ENCODE measurements at regions not wholly inside any gene's neighbourhood (a gene's known extent, or its start where the extent isn't known, plus 50 kb on each side); places are given as distances from the start of the nearest gene placed in this dataset.

GRCh38 chr6:156082012-156082411 lies 626.4 kb upstream of the NOX3 start:
- Histone ChIP-seq H3K4me3 (ENCODE audit: low read depth, low read length) (no peak overlapping the region), H3K36me3 (ENCODE audit: control insufficient read depth, insufficient read depth, low read length) (no peaks in the 10 kb centered on the region), H3K4me1 (ENCODE audit: control insufficient read depth, insufficient read depth, low read length, poor library complexity, severe bottlenecking) (no peaks in the 10 kb centered on the region), H3K27ac (ENCODE audit: insufficient read depth, low read length, poor library complexity, severe bottlenecking) (no peak overlapping the region), H3K27me3 (ENCODE audit: control insufficient read depth, insufficient read depth, low read length) (no peaks in the 10 kb centered on the region), H3K9me3 (ENCODE audit: control insufficient read depth in 2 of 2, low read length in 2 of 2) (peaks cover 0 to 4% of the 10 kb centered on the region in 2 experiments)
- Mint-ChIP-seq H3K9me3 (peaks cover 2 to 13% (median 3%) of the 10 kb centered on the region in 7 donors), H3K4me1 (no peaks in the 10 kb centered on the region), H3K4me3 (no peak overlapping the region), H3K27me3 (no peaks in the 10 kb centered on the region), H3K36me3 (no peaks in the 10 kb centered on the region), H3K27ac (no peak overlapping the region)
- ATAC-seq (ENCODE audit: low read depth in 2 of 2) (no peak), DNase-seq (no peak)

GRCh38 chr6:156080371-156080770 lies 624.7 kb upstream of the NOX3 start:
- H3K27ac Mint-ChIP-seq, result no peak overlapping the region
- no peak overlapping the region for H3K4me3 ChIP-seq (ENCODE audit: low read depth, low read length)
- ATAC-seq (ENCODE audit: low read depth in 2 of 2), result no peak
- H3K4me3 Mint-ChIP-seq, result no peak overlapping the region
- H3K4me1 Mint-ChIP-seq, result no peaks in the 10 kb centered on the region
- no peak for DNase-seq
- no peak overlapping the region for H3K27ac ChIP-seq (ENCODE audit: insufficient read depth, low read length, poor library complexity, severe bottlenecking)
- no peaks in the 10 kb centered on the region for H3K4me1 ChIP-seq (ENCODE audit: control insufficient read depth, insufficient read depth, low read length, poor library complexity, severe bottlenecking)
- H3K9me3 Mint-ChIP-seq, result peaks cover 0 to 9% (median 2%) of the 10 kb centered on the region in 7 donors
- H3K36me3 ChIP-seq (ENCODE audit: control insufficient read depth, insufficient read depth, low read length), result no peaks in the 10 kb centered on the region
- H3K27me3 ChIP-seq (ENCODE audit: control insufficient read depth, insufficient read depth, low read length), result no peaks in the 10 kb centered on the region
- H3K36me3 Mint-ChIP-seq, result no peaks in the 10 kb centered on the region
- no peaks in the 10 kb centered on the region for H3K9me3 ChIP-seq (ENCODE audit: control insufficient read depth in 2 of 2, low read length in 2 of 2)
- no peaks in the 10 kb centered on the region for H3K27me3 Mint-ChIP-seq

GRCh38 chr6:156068881-156069280 lies 613.2 kb upstream of the NOX3 start:
- peak in 1 of 3 donors; percentile 5 for DNase-seq
- no peaks in the 10 kb centered on the region for H3K9me3 ChIP-seq (ENCODE audit: control insufficient read depth in 2 of 2, low read length in 2 of 2)
- Mint-ChIP-seq H3K4me1 (no peaks in the 10 kb centered on the region), H3K4me3 (no peak overlapping the region), H3K27ac (no peak overlapping the region), H3K27me3 (no peaks in the 10 kb centered on the region), H3K9me3 (no peaks in the 10 kb centered on the region), H3K36me3 (no peaks in the 10 kb centered on the region)
- no peak overlapping the region for H3K27ac ChIP-seq (ENCODE audit: insufficient read depth, low read length, poor library complexity, severe bottlenecking)
- H3K27me3 ChIP-seq (ENCODE audit: control insufficient read depth, insufficient read depth, low read length), result no peaks in the 10 kb centered on the region
- H3K36me3 ChIP-seq (ENCODE audit: control insufficient read depth, insufficient read depth, low read length), result no peaks in the 10 kb centered on the region
- no peak overlapping the region for H3K4me3 ChIP-seq (ENCODE audit: low read depth, low read length)
- no peaks in the 10 kb centered on the region for H3K4me1 ChIP-seq (ENCODE audit: control insufficient read depth, insufficient read depth, low read length, poor library complexity, severe bottlenecking)
- ATAC-seq (ENCODE audit: low read depth in 2 of 2), result no peak

GRCh38 chr6:156065849-156066248 lies 610.2 kb upstream of the NOX3 start:
- H3K4me1 Mint-ChIP-seq, result no peaks in the 10 kb centered on the region
- no peak overlapping the region for H3K27ac ChIP-seq (ENCODE audit: insufficient read depth, low read length, poor library complexity, severe bottlenecking)
- no peak overlapping the region for H3K27ac Mint-ChIP-seq
- H3K9me3 ChIP-seq (ENCODE audit: control insufficient read depth in 2 of 2, low read length in 2 of 2), result no peaks in the 10 kb centered on the region
- H3K36me3 ChIP-seq (ENCODE audit: control insufficient read depth, insufficient read depth, low read length), result no peaks in the 10 kb centered on the region
- no peak for DNase-seq
- no peak for ATAC-seq (ENCODE audit: low read depth in 2 of 2)
- no peak overlapping the region for H3K4me3 ChIP-seq (ENCODE audit: low read depth, low read length)
- H3K27me3 Mint-ChIP-seq, result no peaks in the 10 kb centered on the region
- no peaks in the 10 kb centered on the region for H3K9me3 Mint-ChIP-seq
- no peaks in the 10 kb centered on the region for H3K36me3 Mint-ChIP-seq
- no peaks in the 10 kb centered on the region for H3K4me1 ChIP-seq (ENCODE audit: control insufficient read depth, insufficient read depth, low read length, poor library complexity, severe bottlenecking)
- H3K27me3 ChIP-seq (ENCODE audit: control insufficient read depth, insufficient read depth, low read length), result no peaks in the 10 kb centered on the region
- H3K4me3 Mint-ChIP-seq, result no peak overlapping the region

- Histone ChIP-seq H3K4me1 (ENCODE audit: control insufficient read depth, insufficient read depth, low read length, poor library complexity, severe bottlenecking) (no peaks in the 10 kb centered on the region), H3K27me3 (ENCODE audit: control insufficient read depth, insufficient read depth, low read length) (no peaks in the 10 kb centered on the region), H3K9me3 (ENCODE audit: control insufficient read depth in 2 of 2, low read length in 2 of 2) (no peaks in the 10 kb centered on the region), H3K27ac (ENCODE audit: insufficient read depth, low read length, poor library complexity, severe bottlenecking) (no peak overlapping the region), H3K4me3 (ENCODE audit: low read depth, low read length) (no peak overlapping the region), H3K36me3 (ENCODE audit: control insufficient read depth, insufficient read depth, low read length) (no peaks in the 10 kb centered on the region)
- Mint-ChIP-seq H3K27me3 (no peaks in the 10 kb centered on the region), H3K9me3 (peaks cover 0 to 7% (median 1%) of the 10 kb centered on the region in 7 donors), H3K4me1 (peaks cover 0 to 5% (median 0%) of the 10 kb centered on the region in 4 donors), H3K36me3 (no peaks in the 10 kb centered on the region), H3K27ac (no peak overlapping the region), H3K4me3 (no peak overlapping the region)
- ATAC-seq (ENCODE audit: low read depth in 2 of 2) (no peak), DNase-seq (no peak)
These were observed 606.5 kb upstream of the NOX3 start for GRCh38 chr6:156062091-156062563.

- ATAC-seq (ENCODE audit: low read depth in 2 of 2), result no peak
- Mint-ChIP-seq H3K27ac (no peak overlapping the region), H3K9me3 (peaks cover 0 to 10% (median 4%) of the 10 kb centered on the region in 7 donors)
These were observed 605.8 kb upstream of the NOX3 start for GRCh38 chr6:156061465-156061864.

GRCh38 chr6:156060013-156060412 lies 604.4 kb upstream of the NOX3 start:
- Histone ChIP-seq H3K36me3 (ENCODE audit: control insufficient read depth, insufficient read depth, low read length) (no peaks in the 10 kb centered on the region), H3K9me3 (ENCODE audit: control insufficient read depth in 2 of 2, low read length in 2 of 2) (no peaks in the 10 kb centered on the region), H3K4me1 (ENCODE audit: control insufficient read depth, insufficient read depth, low read length, poor library complexity, severe bottlenecking) (no peaks in the 10 kb centered on the region), H3K27ac (ENCODE audit: insufficient read depth, low read length, poor library complexity, severe bottlenecking) (no peak overlapping the region), H3K27me3 (ENCODE audit: control insufficient read depth, insufficient read depth, low read length) (no peaks in the 10 kb centered on the region), H3K4me3 (ENCODE audit: low read depth, low read length) (no peak overlapping the region)
- no peak overlapping the region for H3K27ac Mint-ChIP-seq
- DNase-seq, result peak in 2 of 3 donors; percentile 0 to 19
- H3K4me1 Mint-ChIP-seq, result peaks cover 0 to 5% (median 0%) of the 10 kb centered on the region in 4 donors
- no peaks in the 10 kb centered on the region for H3K36me3 Mint-ChIP-seq
- H3K27me3 Mint-ChIP-seq, result no peaks in the 10 kb centered on the region
- H3K4me3 Mint-ChIP-seq, result no peak overlapping the region
- peak in 1 of 2 donors; percentile 52 for ATAC-seq (ENCODE audit: low read depth in 2 of 2)
- H3K9me3 Mint-ChIP-seq, result peaks cover 0 to 10% (median 4%) of the 10 kb centered on the region in 7 donors

More at GRCh38 chr6:156061465-156061864, 605.8 kb upstream of the NOX3 start:
- no peaks in the 10 kb centered on the region for H3K36me3 Mint-ChIP-seq
- Histone ChIP-seq H3K27ac (ENCODE audit: insufficient read depth, low read length, poor library complexity, severe bottlenecking) (no peak overlapping the region), H3K4me1 (ENCODE audit: control insufficient read depth, insufficient read depth, low read length, poor library complexity, severe bottlenecking) (no peaks in the 10 kb centered on the region), H3K27me3 (ENCODE audit: control insufficient read depth, insufficient read depth, low read length) (no peaks in the 10 kb centered on the region), H3K36me3 (ENCODE audit: control insufficient read depth, insufficient read depth, low read length) (no peaks in the 10 kb centered on the region), H3K4me3 (ENCODE audit: low read depth, low read length) (no peak overlapping the region), H3K9me3 (ENCODE audit: control insufficient read depth in 2 of 2, low read length in 2 of 2) (no peaks in the 10 kb centered on the region)
- H3K27me3 Mint-ChIP-seq, result no peaks in the 10 kb centered on the region
- H3K4me1 Mint-ChIP-seq, result peaks cover 0 to 5% (median 0%) of the 10 kb centered on the region in 4 donors
- no peak overlapping the region for H3K4me3 Mint-ChIP-seq
- DNase-seq, result no peak

- no peaks in the 10 kb centered on the region for H3K36me3 Mint-ChIP-seq
- H3K4me3 ChIP-seq (ENCODE audit: low read depth, low read length), result no peak overlapping the region
- no peak overlapping the region for H3K27ac ChIP-seq (ENCODE audit: insufficient read depth, low read length, poor library complexity, severe bottlenecking)
- H3K4me3 Mint-ChIP-seq, result no peak overlapping the region
- no peaks in the 10 kb centered on the region for H3K4me1 ChIP-seq (ENCODE audit: control insufficient read depth, insufficient read depth, low read length, poor library complexity, severe bottlenecking)
- H3K27me3 ChIP-seq (ENCODE audit: control insufficient read depth, insufficient read depth, low read length), result no peaks in the 10 kb centered on the region
- H3K27me3 Mint-ChIP-seq, result peaks cover 1% of the 10 kb centered on the region
- no peak for ATAC-seq (ENCODE audit: low read depth in 2 of 2)
- peaks cover 0 to 5% (median 0%) of the 10 kb centered on the region in 4 donors for H3K4me1 Mint-ChIP-seq
- no peaks in the 10 kb centered on the region for H3K36me3 ChIP-seq (ENCODE audit: control insufficient read depth, insufficient read depth, low read length)
- DNase-seq, result no peak
- peaks cover under 1 to 10% (median 4%) of the 10 kb centered on the region in 7 donors for H3K9me3 Mint-ChIP-seq
- H3K9me3 ChIP-seq (ENCODE audit: control insufficient read depth in 2 of 2, low read length in 2 of 2), result no peaks in the 10 kb centered on the region
- peak overlapping the region in 1 of 3 donors; percentile 15 for H3K27ac Mint-ChIP-seq
These were observed 602.7 kb upstream of the NOX3 start for GRCh38 chr6:156058356-156058755.

Measured in CD4-positive, CD25-positive, alpha-beta regulatory T cell (primary cell).